GM12878 (cell line): ENCODE measurements at regions not wholly inside any gene's neighbourhood (a gene's known extent, or its start where the extent isn't known, plus 50 kb on each side); places are given as distances from the start of the nearest gene placed in this dataset.

ENCODE experiments used
- ATAC-seq: fragments of 200-7000 bp; cut with Tn5 transposase; 3 replicates; pipeline ENCODE4 v1.9.1; 2020; ENCODE audit warnings: mild to moderate bottlenecking, moderate library complexity
- BruUV-seq: library from RNA; stranded (reverse); fragments of 400-500 nt; replicated peaks from 2 replicates; lab custom pipeline; 2021; lab: Mats Ljungman, UMichigan
- CTCF ChIA-PET: fragments of 300-600 bp; sonication (Branson Sonifier 250); formaldehyde crosslinking; extraction: SDS; loops from one replicate; lab custom pipeline; 2021; ENCODE audit warnings: inconsistent platforms; lab: Yijun Ruan, JAX
- POLR2A ChIA-PET: fragments of 350-600 bp; formaldehyde crosslinking; extraction: SDS; loops from one replicate; lab custom pipeline; 2021; ENCODE audit warnings: inconsistent platforms; lab: Charles Lee
- RAD21 ChIA-PET: fragments of 300-600 bp; sonication (Branson Sonifier 250); formaldehyde crosslinking; loops from one replicate; lab custom pipeline; 2023; ENCODE audit warnings: antibody characterized with exemption; ENCODE audit not compliant: unreplicated experiment; lab: Charles Lee
- SMC1A ChIA-PET: fragments of 300-600 bp; sonication (Branson Sonifier 250); formaldehyde crosslinking; loops from one replicate; lab custom pipeline; 2023; ENCODE audit not compliant: unreplicated experiment, uncharacterized antibody; lab: Charles Lee
- DNase-seq: peaks from one replicate; pipeline ENCODE4 v3.0.0-alpha.2; 2011; ENCODE audit warnings: low read depth, low spot score
- FAIRE-seq: peaks from 3 replicates; lab custom pipeline; 2011; peaks lifted over from hg19 to GRCh38; lab: Jason Lieb, UNC
- H2AFZ ChIP-seq: 2 replicates; pipeline ENCODE4 v1.6.0; 2011; ENCODE audit warnings: low read depth, low read length, control low read depth; ENCODE audit not compliant: control insufficient read depth
- H3K27ac ChIP-seq: 2 replicates; pipeline ENCODE4 v1.5.1; 2011; ENCODE audit warnings: control low read depth; ENCODE audit not compliant: control insufficient read depth, insufficient read depth
- H3K27me3 ChIP-seq, 2 experiments: replicated peaks in 1 of 2; 2 replicates each; pipeline versions ENCODE4 v1.6.0 to v1.6.1; 2011; ENCODE audit warnings: low read length in 1 of 2; ENCODE audit not compliant: control insufficient read depth in 2 of 2, insufficient read depth in 2 of 2
- H3K36me3 ChIP-seq, 2 experiments: 2 replicates each; pipeline ENCODE4 v1.5.1; 2011; ENCODE audit warnings: low read length in 1 of 2; ENCODE audit not compliant: control insufficient read depth in 2 of 2, insufficient read depth in 2 of 2
- H3K4me1 ChIP-seq: 2 replicates; pipeline ENCODE4 v1.6.1; 2011; ENCODE audit warnings: mild to moderate bottlenecking, low read length, moderate library complexity, mixed read lengths; ENCODE audit not compliant: control insufficient read depth, insufficient read depth
- H3K4me2 ChIP-seq: 2 replicates; pipeline ENCODE4 v1.6.0; 2011; ENCODE audit warnings: control low read depth; ENCODE audit not compliant: control insufficient read depth, insufficient read depth
- H3K4me3 ChIP-seq: fragments of 200-600 bp; sonication (generic); 2 replicates; pipeline ENCODE4 v1.5.1; 2016
- H3K79me2 ChIP-seq: 2 replicates; pipeline ENCODE4 v1.6.0; 2011; ENCODE audit warnings: low read length; ENCODE audit not compliant: control insufficient read depth, insufficient read depth
- H3K9ac ChIP-seq: 2 replicates; pipeline ENCODE4 v1.8.0; 2011; ENCODE audit warnings: low read length, control low read depth, mixed read lengths; ENCODE audit not compliant: control insufficient read depth, insufficient read depth
- H3K9me3 ChIP-seq: replicated peaks from 3 replicates; pipeline ENCODE4 v1.5.1; 2011; ENCODE audit warnings: mild to moderate bottlenecking, low read length; ENCODE audit not compliant: control insufficient read depth, insufficient read depth
- H4K20me1 ChIP-seq: 2 replicates; pipeline ENCODE4 v1.6.0; 2011; ENCODE audit not compliant: control insufficient read depth, insufficient read depth
- JUNB ChIP-seq: IDR thresholded peaks from 2 replicates; pipeline ENCODE4 v1.6.1; 2016; ENCODE audit warnings: antibody characterized with exemption, mild to moderate bottlenecking
- KLF5 ChIP-seq: fragments of 450-650 bp; IDR thresholded peaks from 2 replicates; pipeline ENCODE4 v1.6.1; 2014; ENCODE audit warnings: mild to moderate bottlenecking; ENCODE audit not compliant: partially characterized antibody
- PAX8 ChIP-seq: fragments of 450-650 bp; IDR thresholded peaks from 2 replicates; pipeline ENCODE4 v1.6.1; 2017; ENCODE audit warnings: mild to moderate bottlenecking, moderate library complexity
- RAD51 ChIP-seq: fragments of 450-650 bp; IDR thresholded peaks from 2 replicates; pipeline ENCODE4 v1.6.1; 2016; ENCODE audit warnings: moderate library complexity, mild to moderate bottlenecking, inconsistent platforms
- RFX5 ChIP-seq: IDR thresholded peaks from 2 replicates; pipeline ENCODE4 v1.6.1; 2011; ENCODE audit warnings: low read depth, low read length, improper control_type of control experiment
- SMC3 ChIP-seq: IDR thresholded peaks from 2 replicates; pipeline ENCODE4 v1.6.1; 2011; ENCODE audit warnings: low read length, improper control_type of control experiment, borderline replicate concordance
- WRNIP1 ChIP-seq: IDR thresholded peaks from 2 replicates; pipeline ENCODE4 v1.6.1; 2011; ENCODE audit warnings: low read depth, low read length, improper control_type of control experiment, borderline replicate concordance
- ZNF207 ChIP-seq: fragments of 450-650 bp; IDR thresholded peaks from 2 replicates; pipeline ENCODE4 v1.6.1; 2014; ENCODE audit warnings: antibody characterized with exemption, mild to moderate bottlenecking, borderline replicate concordance
- WGBS: methylation state at CpG from one replicate; pipeline ENCODE4 v1.1.6; 2016; ENCODE audit warnings: low lambda C conversion rate; ENCODE audit not compliant: insufficient replicate concordance, insufficient coverage; ENCODE audit errors: missing lambda C conversion rate; 5-methylcytosine and 5-hydroxymethylcytosine counted together
- in situ Hi-C: fragments of 300-500 bp; cut with MboI; formaldehyde crosslinking; loops from 9 replicates; pipeline ENCODE4 v1.14.3; 2018; ENCODE audit warnings: mixed read lengths
- intact Hi-C: fragments of 100-400 bp; cut with micrococcal nuclease; formaldehyde crosslinking; loops from one replicate; pipeline ENCODE4 v1.14.2; 2022; ENCODE audit not compliant: unreplicated experiment
- TF ChIP-seq, protein P1 (sequence below): IDR thresholded peaks from 2 replicates; pipeline ENCODE4 v1.6.1; 2012; ENCODE audit warnings: low read depth, low read length, improper control_type of control experiment
- TF ChIP-seq, protein P2 (sequence below): fragments of 450-650 bp; IDR thresholded peaks from 2 replicates; pipeline ENCODE4 v1.6.1; 2017; ENCODE audit warnings: antibody characterized with exemption, mild to moderate bottlenecking, moderate library complexity
- TF ChIP-seq, protein P3 (sequence below): fragments of 450-650 bp; IDR thresholded peaks from 2 replicates; pipeline ENCODE4 v1.6.1; 2017; ENCODE audit warnings: mild to moderate bottlenecking, moderate library complexity

DNA sequence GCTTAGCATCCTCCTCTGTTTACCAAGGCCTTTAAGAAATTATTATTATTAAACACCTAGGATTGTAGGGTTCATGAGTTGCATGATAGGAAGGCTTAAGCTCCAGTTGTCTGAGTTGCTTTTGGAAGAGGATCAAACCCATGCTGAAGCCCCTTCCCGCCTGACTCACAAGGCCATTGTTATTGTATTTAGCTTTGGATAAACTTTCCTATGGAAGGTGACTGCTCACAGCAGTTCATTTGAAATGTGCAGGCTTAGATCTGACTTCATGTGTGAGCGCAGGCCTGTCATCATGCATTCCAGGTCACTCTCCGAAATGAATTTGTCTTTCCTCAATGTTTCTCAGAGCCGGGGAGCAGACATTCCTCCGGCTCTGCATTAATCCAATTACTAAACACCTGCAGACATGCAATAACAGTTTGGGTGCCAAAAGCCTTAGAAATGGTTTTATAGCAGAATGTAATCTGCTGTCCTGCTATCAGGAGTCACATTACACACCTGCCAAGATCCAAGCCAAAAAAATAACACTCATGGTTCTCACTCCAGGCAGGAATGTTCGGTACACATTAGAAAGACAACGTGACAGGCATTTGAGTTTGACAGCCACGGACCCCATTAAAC lies 119.9 kb downstream of the OSR1 start:
- ChIA-PET SMC1A (no interaction called here), RAD21 (no interaction called here), CTCF (no interaction called here), POLR2A (no interaction called here)
- Histone ChIP-seq H3K27me3 (no peaks in the 10 kb centered on the region), H3K4me3 (no peak overlapping the region), H3K27ac (no peak overlapping the region), H3K4me2 (no peak overlapping the region), H3K36me3 (no peaks in the 10 kb centered on the region), H3K4me1 (no peaks in the 10 kb centered on the region), H4K20me1 (no peaks in the 10 kb centered on the region), H3K9me3 (no peaks in the 10 kb centered on the region), H3K9ac (no peak overlapping the region), H3K79me2 (no peaks in the 10 kb centered on the region), H2AFZ (no peak overlapping the region)
- ATAC-seq, result no peak
- DNase-seq, result no peak
- in situ Hi-C loops, result no loop called here
- 34% methylated on average over 8 of the region's 8 CpGs for WGBS
- no TSS peak for BruUV-seq
- intact Hi-C loops, result no loop called here
- no peak for FAIRE-seq
- TF ChIP-seq JUNB (no peak), RFX5 (no peak), WRNIP1 (no peak), ZNF207 (no peak)
- TF ChIP-seq, protein P1, sequence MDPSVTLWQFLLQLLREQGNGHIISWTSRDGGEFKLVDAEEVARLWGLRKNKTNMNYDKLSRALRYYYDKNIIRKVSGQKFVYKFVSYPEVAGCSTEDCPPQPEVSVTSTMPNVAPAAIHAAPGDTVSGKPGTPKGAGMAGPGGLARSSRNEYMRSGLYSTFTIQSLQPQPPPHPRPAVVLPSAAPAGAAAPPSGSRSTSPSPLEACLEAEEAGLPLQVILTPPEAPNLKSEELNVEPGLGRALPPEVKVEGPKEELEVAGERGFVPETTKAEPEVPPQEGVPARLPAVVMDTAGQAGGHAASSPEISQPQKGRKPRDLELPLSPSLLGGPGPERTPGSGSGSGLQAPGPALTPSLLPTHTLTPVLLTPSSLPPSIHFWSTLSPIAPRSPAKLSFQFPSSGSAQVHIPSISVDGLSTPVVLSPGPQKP, result no peak

DNA sequence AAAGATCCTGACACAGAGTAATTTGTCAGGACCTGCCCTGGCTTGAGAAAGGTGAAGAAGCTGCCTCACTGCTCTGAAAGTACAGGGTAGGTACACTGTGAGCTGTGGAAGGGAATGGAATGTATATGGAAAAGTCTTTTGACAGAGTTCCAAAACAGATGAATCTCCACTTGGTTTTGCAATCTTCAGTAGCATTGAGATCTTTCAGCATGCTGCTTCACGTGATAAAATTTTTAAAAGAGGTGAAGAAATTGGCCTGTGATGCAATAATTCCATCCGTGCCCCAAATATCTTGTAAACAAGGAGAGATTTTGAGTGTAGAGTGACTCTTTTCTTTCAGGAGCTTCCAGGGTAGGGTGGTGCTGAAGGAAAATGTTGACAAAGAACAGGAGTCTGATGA lies 123.1 kb downstream of the OSR1 start:
- Histone ChIP-seq H3K27ac (no peak overlapping the region), H3K36me3 (no peaks in the 10 kb centered on the region), H3K4me3 (no peak overlapping the region), H3K27me3 (no peaks in the 10 kb centered on the region), H3K9ac (no peak overlapping the region), H3K9me3 (no peaks in the 10 kb centered on the region), H2AFZ (no peak overlapping the region), H3K79me2 (no peaks in the 10 kb centered on the region), H3K4me1 (no peaks in the 10 kb centered on the region), H3K4me2 (no peak overlapping the region), H4K20me1 (no peaks in the 10 kb centered on the region)
- intact Hi-C loops (no loop called here), in situ Hi-C loops (no loop called here)
- BruUV-seq, result no TSS peak
- ATAC-seq (no peak), FAIRE-seq (no peak), DNase-seq (no peak)
- RAD21 ChIA-PET, result no interaction called here
- SMC1A ChIA-PET, result no interaction called here
- CTCF ChIA-PET, result no interaction called here
- POLR2A ChIA-PET, result no interaction called here
- WGBS, result 4% methylated on average over 2 of the region's 2 CpGs
- no peak for TF ChIP-seq PAX8
- no peak for TF ChIP-seq RAD51
- TF ChIP-seq, protein P2, sequence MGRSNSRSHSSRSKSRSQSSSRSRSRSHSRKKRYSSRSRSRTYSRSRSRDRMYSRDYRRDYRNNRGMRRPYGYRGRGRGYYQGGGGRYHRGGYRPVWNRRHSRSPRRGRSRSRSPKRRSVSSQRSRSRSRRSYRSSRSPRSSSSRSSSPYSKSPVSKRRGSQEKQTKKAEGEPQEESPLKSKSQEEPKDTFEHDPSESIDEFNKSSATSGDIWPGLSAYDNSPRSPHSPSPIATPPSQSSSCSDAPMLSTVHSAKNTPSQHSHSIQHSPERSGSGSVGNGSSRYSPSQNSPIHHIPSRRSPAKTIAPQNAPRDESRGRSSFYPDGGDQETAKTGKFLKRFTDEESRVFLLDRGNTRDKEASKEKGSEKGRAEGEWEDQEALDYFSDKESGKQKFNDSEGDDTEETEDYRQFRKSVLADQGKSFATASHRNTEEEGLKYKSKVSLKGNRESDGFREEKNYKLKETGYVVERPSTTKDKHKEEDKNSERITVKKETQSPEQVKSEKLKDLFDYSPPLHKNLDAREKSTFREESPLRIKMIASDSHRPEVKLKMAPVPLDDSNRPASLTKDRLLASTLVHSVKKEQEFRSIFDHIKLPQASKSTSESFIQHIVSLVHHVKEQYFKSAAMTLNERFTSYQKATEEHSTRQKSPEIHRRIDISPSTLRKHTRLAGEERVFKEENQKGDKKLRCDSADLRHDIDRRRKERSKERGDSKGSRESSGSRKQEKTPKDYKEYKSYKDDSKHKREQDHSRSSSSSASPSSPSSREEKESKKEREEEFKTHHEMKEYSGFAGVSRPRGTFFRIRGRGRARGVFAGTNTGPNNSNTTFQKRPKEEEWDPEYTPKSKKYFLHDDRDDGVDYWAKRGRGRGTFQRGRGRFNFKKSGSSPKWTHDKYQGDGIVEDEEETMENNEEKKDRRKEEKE, result no peak
- TF ChIP-seq, protein P3, sequence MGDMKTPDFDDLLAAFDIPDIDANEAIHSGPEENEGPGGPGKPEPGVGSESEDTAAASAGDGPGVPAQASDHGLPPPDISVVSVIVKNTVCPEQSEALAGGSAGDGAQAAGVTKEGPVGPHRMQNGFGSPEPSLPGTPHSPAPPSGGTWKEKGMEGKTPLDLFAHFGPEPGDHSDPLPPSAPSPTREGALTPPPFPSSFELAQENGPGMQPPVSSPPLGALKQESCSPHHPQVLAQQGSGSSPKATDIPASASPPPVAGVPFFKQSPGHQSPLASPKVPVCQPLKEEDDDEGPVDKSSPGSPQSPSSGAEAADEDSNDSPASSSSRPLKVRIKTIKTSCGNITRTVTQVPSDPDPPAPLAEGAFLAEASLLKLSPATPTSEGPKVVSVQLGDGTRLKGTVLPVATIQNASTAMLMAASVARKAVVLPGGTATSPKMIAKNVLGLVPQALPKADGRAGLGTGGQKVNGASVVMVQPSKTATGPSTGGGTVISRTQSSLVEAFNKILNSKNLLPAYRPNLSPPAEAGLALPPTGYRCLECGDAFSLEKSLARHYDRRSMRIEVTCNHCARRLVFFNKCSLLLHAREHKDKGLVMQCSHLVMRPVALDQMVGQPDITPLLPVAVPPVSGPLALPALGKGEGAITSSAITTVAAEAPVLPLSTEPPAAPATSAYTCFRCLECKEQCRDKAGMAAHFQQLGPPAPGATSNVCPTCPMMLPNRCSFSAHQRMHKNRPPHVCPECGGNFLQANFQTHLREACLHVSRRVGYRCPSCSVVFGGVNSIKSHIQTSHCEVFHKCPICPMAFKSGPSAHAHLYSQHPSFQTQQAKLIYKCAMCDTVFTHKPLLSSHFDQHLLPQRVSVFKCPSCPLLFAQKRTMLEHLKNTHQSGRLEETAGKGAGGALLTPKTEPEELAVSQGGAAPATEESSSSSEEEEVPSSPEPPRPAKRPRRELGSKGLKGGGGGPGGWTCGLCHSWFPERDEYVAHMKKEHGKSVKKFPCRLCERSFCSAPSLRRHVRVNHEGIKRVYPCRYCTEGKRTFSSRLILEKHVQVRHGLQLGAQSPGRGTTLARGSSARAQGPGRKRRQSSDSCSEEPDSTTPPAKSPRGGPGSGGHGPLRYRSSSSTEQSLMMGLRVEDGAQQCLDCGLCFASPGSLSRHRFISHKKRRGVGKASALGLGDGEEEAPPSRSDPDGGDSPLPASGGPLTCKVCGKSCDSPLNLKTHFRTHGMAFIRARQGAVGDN, result no peak
- TF ChIP-seq SMC3, result no peak
- TF ChIP-seq KLF5, result no peak
